Muscle layer of colon (tissue), 2 donors: ENCODE measurements at regions not wholly inside any gene's neighbourhood (a gene's known extent, or its start where the extent isn't known, plus 50 kb on each side); places are given as distances from the start of the nearest gene placed in this dataset.

Source experiments
- H3K27ac ChIP-seq: one replicate; pipeline ENCODE4 v1.7.0; 2013; ENCODE audit warnings: low read depth, mild to moderate bottlenecking, low read length, moderate library complexity
- H3K27me3 ChIP-seq, 2 donors: one replicate each; pipeline ENCODE4 v1.7.0; 2013; ENCODE audit warnings: low read length in 2 of 2, mild to moderate bottlenecking in 2 of 2; ENCODE audit not compliant: insufficient read depth in 2 of 2, control insufficient read depth in 1 of 2
- H3K36me3 ChIP-seq: one replicate; pipeline ENCODE4 v1.7.0; 2013; ENCODE audit warnings: mild to moderate bottlenecking, low read length; ENCODE audit not compliant: insufficient read depth
- H3K4me1 ChIP-seq: one replicate; pipeline ENCODE4 v1.7.0; 2013; ENCODE audit warnings: mild to moderate bottlenecking, low read length; ENCODE audit not compliant: insufficient read depth
- H3K4me3 ChIP-seq, 2 donors: one replicate each; pipeline ENCODE4 v1.7.0; 2013; ENCODE audit warnings: low read length in 2 of 2, low read depth in 1 of 2, mild to moderate bottlenecking in 1 of 2, moderate library complexity in 1 of 2
- H3K9ac ChIP-seq: one replicate; pipeline ENCODE4 v1.7.0; 2013; ENCODE audit warnings: low read length
- H3K9me3 ChIP-seq: one replicate; pipeline ENCODE4 v1.7.0; 2013; ENCODE audit warnings: mild to moderate bottlenecking, low read length
- donor health status: abdominal sarcoma.
- donor health status: Adenocarcinoma of cecum.

DNA sequence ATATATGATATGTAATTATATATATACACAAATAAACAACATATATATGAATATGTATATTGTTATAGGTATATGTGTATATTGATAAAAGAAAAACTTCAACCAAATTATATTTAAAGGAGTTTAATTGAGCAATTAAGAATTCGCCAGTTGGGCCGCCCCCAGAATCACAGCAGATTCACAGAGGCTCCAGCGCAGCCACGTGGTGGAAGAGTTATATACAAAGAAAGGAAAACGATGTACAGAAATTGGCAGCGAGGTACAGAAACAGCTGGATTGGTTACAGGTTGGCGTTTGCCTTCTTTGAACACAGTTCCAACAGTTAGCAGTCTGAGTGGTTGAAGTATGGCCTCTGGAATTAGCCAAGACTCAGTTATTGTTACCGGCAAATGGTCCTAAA, 137.3 kb upstream of the SLC24A5 start:
- Histone ChIP-seq H3K36me3 (no peaks in the 10 kb centered on the region), H3K9me3 (no peaks in the 10 kb centered on the region), H3K27me3 (no peaks in the 10 kb centered on the region), H3K27ac (no peak overlapping the region), H3K4me1 (no peaks in the 10 kb centered on the region), H3K4me3 (no peak overlapping the region), H3K9ac (no peak overlapping the region)

DNA sequence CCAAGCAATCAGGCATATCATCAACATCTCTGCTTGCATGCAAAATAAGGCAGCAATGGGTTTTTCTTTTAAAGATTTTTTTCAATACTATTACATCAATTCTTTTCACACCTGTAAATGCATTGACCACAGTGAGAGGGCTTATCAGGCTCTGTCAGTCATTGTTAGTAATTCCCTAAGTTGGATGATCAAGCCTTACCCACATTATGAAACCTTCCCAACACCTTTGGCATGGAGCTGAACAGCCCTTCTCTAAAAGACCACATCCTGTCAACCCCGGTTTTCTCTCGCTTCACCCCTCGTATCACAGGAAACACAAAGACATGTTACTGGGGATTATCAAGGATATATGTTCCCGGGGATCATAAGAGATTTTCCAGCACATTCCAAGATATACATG, 135.2 kb upstream of the SLC24A5 start:
- Histone ChIP-seq H3K9ac (no peak overlapping the region), H3K27me3 (no peaks in the 10 kb centered on the region), H3K9me3 (no peaks in the 10 kb centered on the region), H3K36me3 (no peaks in the 10 kb centered on the region), H3K4me3 (no peak overlapping the region), H3K27ac (no peak overlapping the region), H3K4me1 (no peaks in the 10 kb centered on the region)

DNA sequence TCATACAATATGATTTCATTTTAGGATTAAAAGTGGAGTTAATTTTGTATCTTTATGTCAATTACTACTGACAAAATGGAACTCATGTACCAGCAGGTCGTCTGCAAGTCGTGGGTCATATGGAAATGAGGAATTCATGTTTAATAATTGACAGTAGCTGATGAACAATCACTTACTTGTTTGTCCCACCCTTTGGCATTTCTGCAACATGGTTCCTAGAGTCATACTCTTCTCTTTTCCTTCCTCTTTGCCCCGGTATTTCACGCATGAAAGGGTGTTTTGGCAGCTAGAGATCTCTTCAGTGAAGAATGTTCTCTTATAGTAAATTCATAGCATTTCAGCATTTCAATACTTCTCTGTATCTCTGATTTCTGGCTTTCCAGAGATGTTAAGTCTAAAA, 133.3 kb upstream of the SLC24A5 start:
- no peak overlapping the region for H3K9ac ChIP-seq
- H3K36me3 ChIP-seq, result no peaks in the 10 kb centered on the region
- no peak overlapping the region for H3K27ac ChIP-seq
- no peaks in the 10 kb centered on the region for H3K4me1 ChIP-seq
- no peaks in the 10 kb centered on the region for H3K9me3 ChIP-seq
- H3K4me3 ChIP-seq, result no peak overlapping the region
- H3K27me3 ChIP-seq, result no peaks in the 10 kb centered on the region

DNA sequence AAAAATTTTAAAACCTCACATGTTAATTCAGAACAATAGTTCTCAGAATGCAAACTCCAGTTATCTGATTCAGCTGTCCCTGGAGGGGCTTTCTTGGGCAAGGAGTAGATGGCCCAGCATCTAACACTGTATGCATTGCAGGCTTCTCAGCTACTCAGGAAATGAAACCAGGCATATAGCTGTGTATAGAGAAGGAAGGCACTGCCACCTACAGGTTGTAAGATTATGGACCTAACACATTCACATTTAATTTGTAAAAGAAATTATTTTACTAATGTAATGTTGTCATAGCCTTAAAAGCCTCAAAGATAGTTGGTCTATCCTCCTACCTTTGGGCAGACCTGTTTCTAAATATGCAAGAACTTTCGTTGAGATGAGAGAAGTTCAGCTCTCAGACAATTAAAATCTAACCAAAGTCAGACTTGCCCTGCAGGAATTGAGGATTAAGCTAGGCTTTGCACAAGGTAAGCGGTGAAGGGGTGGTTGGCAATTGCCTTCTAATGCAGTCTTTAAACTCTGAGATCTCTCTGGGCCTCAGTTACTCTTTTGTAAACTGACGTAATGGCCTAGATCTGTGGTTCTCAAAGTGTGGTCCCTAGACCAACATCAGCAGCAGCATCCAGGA, 132.8 kb upstream of the SLC24A5 start:
- Histone ChIP-seq H3K27ac (no peak overlapping the region), H3K27me3 (no peaks in the 10 kb centered on the region), H3K9me3 (no peaks in the 10 kb centered on the region), H3K4me1 (no peaks in the 10 kb centered on the region), H3K4me3 (no peak overlapping the region), H3K36me3 (no peaks in the 10 kb centered on the region), H3K9ac (no peak overlapping the region)

DNA sequence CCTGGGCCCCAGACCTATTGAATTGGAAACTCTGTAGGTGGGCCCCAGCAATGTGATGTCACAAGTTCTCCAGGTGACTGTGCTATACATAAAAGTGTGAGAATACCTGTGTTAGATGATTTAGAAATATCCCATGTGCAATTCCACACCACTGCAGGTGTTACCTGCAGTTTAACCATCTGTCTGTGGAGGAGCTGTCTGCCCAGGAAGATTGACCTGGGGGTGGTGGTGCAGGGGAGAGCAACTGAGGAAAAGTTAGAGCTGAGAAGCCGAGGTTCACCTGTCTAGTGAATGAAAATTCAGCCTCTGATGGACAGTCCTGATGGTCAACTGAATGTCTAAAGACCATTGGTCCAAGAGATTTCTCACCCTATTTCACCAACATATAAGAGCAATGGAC, 132.2 kb upstream of the SLC24A5 start:
- Histone ChIP-seq H3K4me3 (no peak overlapping the region), H3K36me3 (no peaks in the 10 kb centered on the region), H3K27ac (no peak overlapping the region), H3K9me3 (no peaks in the 10 kb centered on the region), H3K9ac (no peak overlapping the region), H3K4me1 (no peaks in the 10 kb centered on the region), H3K27me3 (no peaks in the 10 kb centered on the region)

DNA sequence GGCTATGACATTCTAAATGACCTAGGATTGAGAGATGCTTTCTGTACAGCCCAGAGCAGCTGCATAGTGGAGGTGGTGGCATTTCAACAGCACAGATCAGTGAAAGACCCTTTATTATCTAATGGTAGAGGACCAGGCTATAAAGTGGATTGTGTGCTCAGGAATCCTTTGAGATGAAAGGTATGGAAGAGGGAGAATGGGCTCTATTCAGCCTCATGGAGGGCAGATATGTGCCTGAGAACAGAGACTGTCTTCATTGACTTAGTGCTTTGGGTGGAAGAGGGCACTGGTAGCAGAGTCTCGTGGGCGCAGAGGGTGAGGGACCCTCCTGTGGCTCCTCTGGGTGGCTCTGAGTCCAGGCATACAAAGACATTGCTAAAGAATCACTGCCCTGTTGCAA, 130.0 kb upstream of the SLC24A5 start:
- no peaks in the 10 kb centered on the region for H3K9me3 ChIP-seq
- no peaks in the 10 kb centered on the region for H3K36me3 ChIP-seq
- no peaks in the 10 kb centered on the region for H3K4me1 ChIP-seq
- H3K4me3 ChIP-seq, result no peak overlapping the region
- H3K27ac ChIP-seq, result no peak overlapping the region
- no peaks in the 10 kb centered on the region for H3K27me3 ChIP-seq
- H3K9ac ChIP-seq, result no peak overlapping the region

DNA sequence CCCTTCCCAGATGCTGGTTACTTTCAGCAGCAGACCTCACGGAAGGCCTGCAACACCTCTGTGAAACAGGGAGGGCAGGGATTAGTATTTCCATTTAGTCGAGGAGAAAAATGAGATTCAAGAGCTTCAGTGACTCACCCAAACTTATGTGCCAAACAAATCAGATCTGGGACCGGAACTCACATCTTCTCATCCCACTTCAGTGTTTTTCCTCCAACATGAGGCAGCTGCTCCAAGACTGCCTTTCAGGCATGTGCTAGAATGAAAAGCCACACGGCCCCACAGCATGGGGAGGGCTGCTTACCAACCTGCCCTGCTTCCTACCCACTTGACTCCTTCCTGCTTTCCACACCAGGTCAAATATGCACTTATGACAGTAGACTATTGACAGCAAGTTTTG, 129.4 kb upstream of the SLC24A5 start:
- no peaks in the 10 kb centered on the region for H3K9me3 ChIP-seq
- H3K36me3 ChIP-seq, result no peaks in the 10 kb centered on the region

DNA sequence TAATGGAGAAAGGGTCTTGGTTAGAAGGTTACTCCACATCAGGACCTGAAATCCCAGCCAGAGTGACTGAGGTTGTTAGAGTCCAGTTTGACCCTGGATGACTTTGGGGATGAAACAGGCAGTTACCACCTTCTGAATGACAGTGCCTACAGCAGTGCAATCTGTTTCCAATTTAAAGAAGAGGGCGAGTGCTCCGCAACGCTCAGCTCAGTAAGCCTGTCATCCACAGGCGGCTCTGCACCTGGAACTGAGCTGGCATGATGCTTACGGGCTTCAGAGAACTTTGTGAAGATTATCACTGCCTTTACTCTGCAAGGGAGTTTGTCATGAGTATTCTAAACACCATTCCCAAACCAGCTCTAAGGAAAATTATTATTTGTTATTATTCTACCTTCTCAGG, 127.7 kb upstream of the SLC24A5 start:
- Histone ChIP-seq H3K4me3 (no peak overlapping the region), H3K4me1 (no peaks in the 10 kb centered on the region), H3K27ac (no peak overlapping the region), H3K36me3 (no peaks in the 10 kb centered on the region), H3K27me3 (no peaks in the 10 kb centered on the region), H3K9me3 (no peaks in the 10 kb centered on the region), H3K9ac (no peak overlapping the region)

More for the DNA sequence above, 129.4 kb upstream of the SLC24A5 start:
- no peak overlapping the region for H3K9ac ChIP-seq
- H3K27ac ChIP-seq, result no peak overlapping the region
- no peaks in the 10 kb centered on the region for H3K4me1 ChIP-seq
- H3K4me3 ChIP-seq, result no peak overlapping the region
- no peaks in the 10 kb centered on the region for H3K27me3 ChIP-seq

DNA sequence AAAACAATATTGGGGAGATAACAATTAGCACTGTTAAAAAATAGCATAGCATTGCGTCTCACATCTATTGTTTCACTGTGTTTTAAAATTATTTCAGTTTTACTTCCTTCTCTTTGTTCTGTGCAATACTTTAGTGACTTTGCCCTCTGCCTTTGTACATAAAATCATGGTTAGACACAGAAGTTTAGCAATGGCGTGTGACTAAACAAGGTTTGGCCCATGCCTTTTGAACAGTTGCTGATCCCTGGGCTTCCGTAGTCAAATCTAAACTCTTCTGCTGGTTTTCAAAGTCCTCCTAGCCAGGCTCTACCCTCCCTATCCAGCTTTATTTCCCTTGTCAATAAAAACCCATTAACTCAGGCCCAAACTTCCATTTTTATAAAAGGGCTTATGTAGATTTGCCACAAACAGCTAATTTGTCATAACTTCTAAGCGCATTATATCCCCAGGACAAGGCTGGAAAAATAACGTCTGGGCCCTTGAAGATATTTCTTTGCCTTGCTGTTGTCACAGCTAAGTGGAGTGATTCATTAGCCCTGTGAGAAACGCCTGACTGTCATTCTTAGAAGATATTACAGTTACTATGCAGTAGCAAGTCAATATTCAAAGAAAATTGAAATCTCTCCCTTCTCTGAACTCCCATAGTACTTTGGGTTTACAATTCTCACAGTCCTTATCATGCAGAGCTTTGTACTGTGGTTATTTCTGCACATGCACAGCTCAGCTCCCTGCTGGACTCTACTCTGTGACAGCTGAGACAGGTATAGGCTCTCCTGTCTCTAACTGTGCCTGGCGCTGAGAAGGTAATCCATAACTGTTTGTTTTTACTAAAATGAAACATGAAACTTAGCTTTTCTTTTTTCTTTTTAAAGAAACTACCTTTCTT, 123.4 kb upstream of the SLC24A5 start:
- no peaks in the 10 kb centered on the region for H3K9me3 ChIP-seq
- no peak overlapping the region for H3K9ac ChIP-seq
- no peak overlapping the region for H3K27ac ChIP-seq
- H3K27me3 ChIP-seq, result no peaks in the 10 kb centered on the region
- H3K4me3 ChIP-seq, result no peak overlapping the region
- no peaks in the 10 kb centered on the region for H3K4me1 ChIP-seq
- no peaks in the 10 kb centered on the region for H3K36me3 ChIP-seq

DNA sequence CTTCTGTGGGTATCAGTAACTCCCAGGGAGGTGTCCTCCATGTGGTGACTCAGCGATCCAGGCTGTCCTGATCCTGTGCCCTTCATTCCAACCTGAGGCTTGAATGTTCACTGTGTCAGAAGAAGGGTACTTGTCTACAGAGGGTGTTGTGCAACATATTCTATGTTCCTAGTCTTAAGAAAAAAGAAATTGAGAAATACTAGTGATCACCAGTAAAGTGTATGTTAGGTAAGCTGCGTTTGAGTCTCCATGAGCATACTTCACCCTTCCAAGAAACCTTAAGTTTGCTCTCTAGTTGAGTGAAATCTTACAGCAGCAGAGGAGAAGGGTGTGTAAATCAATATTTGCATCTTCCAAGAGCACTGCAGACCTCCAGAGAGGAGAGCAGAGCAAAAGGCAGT, 122.2 kb upstream of the SLC24A5 start:
- no peaks in the 10 kb centered on the region for H3K27me3 ChIP-seq
- no peaks in the 10 kb centered on the region for H3K36me3 ChIP-seq
- H3K4me3 ChIP-seq, result no peak overlapping the region
- no peak overlapping the region for H3K9ac ChIP-seq
- H3K9me3 ChIP-seq, result no peaks in the 10 kb centered on the region
- H3K27ac ChIP-seq, result no peak overlapping the region
- H3K4me1 ChIP-seq, result no peaks in the 10 kb centered on the region

DNA sequence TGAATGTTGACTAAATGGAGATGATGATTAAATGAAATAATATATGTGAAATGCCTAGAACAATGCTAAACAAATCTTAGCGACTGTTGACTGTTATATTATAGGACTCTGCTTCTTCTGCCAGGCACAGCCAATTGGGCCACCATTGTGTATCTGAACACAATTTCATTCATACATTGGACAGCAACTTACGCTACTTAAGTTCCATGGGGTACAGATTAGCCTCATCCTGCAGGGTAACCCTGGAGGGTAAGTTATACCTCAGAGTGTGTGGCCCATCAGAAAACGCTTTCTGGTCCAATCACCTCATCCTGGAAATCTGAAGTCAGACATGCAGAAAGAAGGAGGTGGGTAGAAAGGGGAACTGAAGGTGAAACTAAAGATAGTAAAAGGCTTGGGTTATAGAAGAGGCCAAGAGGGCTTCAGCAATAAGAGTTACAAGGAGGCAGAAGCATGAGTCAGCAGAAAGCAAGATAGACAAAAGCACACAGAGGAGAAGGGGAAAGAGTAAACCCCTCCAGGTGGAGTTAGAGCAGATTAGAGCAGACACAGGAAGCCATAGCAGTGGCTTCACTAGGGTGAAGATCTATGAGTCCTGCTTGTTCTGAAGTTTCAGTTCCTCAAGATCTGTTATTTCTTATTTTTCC, 119.3 kb upstream of the SLC24A5 start:
- H3K9ac ChIP-seq, result no peak overlapping the region

More for the DNA sequence above, 119.3 kb upstream of the SLC24A5 start:
- Histone ChIP-seq H3K9me3 (no peaks in the 10 kb centered on the region), H3K4me1 (no peaks in the 10 kb centered on the region), H3K36me3 (no peaks in the 10 kb centered on the region), H3K27ac (no peak overlapping the region), H3K4me3 (no peak overlapping the region), H3K27me3 (no peaks in the 10 kb centered on the region)
